GM12865 (cell line): ENCODE measurements at regions not wholly inside any gene's neighbourhood (a gene's known extent, or its start where the extent isn't known, plus 50 kb on each side); places are given as distances from the start of the nearest gene placed in this dataset.

ENCODE experiments used
- DNase-seq: peaks from one replicate; pipeline ENCODE4 v3.0.0; 2010; ENCODE audit warnings: low read depth
- H3K4me3 ChIP-seq: 2 replicates; pipeline ENCODE4 v1.5.1; 2011; ENCODE audit warnings: mild to moderate bottlenecking, low read depth, low read length, control low read depth
- TF ChIP-seq, protein P1 (sequence below): IDR thresholded peaks from 2 replicates; pipeline ENCODE4 v1.5.1; 2011; ENCODE audit warnings: low read length, control low read depth, low read depth, inconsistent platforms; ENCODE audit not compliant: insufficient read depth; ENCODE audit errors: missing control alignments

DNA sequence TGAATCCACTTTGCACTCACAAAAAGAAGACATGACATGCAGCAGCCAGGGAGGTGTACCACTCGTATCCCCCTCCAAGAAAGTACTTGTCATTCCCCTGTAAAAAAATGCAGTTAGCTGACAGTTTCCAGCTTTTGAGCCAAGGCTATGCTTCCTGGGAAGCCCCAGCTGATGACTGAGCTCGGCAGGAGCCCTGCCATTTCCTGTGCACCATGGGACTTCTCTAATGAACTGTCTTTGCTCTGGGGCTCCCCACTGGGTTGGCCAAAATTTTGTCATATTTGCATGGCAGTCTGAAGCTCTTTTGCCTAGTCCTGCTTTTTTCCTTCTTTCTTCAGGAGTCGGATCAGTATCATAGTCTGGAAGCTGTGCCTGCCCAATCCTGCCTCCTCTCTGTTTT, 104.5 kb upstream of the MAOA start:
- no peak overlapping the region for H3K4me3 ChIP-seq
- DNase-seq = peak; percentile 0
- TF ChIP-seq, protein P1, sequence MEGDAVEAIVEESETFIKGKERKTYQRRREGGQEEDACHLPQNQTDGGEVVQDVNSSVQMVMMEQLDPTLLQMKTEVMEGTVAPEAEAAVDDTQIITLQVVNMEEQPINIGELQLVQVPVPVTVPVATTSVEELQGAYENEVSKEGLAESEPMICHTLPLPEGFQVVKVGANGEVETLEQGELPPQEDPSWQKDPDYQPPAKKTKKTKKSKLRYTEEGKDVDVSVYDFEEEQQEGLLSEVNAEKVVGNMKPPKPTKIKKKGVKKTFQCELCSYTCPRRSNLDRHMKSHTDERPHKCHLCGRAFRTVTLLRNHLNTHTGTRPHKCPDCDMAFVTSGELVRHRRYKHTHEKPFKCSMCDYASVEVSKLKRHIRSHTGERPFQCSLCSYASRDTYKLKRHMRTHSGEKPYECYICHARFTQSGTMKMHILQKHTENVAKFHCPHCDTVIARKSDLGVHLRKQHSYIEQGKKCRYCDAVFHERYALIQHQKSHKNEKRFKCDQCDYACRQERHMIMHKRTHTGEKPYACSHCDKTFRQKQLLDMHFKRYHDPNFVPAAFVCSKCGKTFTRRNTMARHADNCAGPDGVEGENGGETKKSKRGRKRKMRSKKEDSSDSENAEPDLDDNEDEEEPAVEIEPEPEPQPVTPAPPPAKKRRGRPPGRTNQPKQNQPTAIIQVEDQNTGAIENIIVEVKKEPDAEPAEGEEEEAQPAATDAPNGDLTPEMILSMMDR = no peak

DNA sequence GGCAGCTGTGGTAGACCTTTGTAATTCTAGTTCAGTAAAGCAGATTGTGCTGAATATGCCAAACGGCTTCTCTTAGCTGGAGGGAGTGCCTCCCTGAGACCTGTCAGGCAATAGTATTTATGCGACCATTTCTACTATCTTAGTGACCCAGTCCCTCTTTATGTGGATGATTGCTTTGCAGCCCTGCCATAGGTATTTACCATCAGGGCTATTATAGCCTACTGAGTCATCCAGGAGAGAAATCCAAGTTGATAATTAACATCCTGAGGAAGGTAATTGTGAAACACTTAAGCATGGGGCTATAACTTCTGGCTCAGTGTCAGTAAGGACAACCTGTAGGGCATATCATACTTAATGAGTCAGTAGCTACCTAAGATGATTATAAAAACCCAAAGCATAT, 103.9 kb upstream of the MAOA start:
- no peak overlapping the region for H3K4me3 ChIP-seq
- TF ChIP-seq, protein P1 = no peak
- no peak for DNase-seq

DNA sequence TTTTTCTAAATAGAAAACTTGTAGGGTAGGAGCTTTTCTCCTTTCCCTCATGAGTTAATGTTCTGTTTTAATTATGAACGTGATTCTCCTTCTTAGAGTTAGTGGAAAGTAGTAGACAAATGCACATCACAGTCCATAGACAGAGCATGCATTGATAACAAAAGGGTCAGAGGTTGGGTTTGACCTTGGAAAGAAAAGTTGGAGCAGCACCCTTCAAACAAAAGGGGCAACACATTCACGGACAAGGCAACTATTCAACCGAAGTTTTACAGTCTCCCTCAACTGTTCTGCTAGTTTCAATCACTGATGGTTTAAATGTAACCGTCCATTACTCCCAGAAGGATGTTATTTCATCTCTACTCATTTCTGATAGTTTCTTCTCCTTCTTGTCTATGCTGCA, 103.4 kb upstream of the MAOA start:
- TF ChIP-seq, protein P1 = no peak
- no peak overlapping the region for H3K4me3 ChIP-seq
- DNase-seq = no peak

DNA sequence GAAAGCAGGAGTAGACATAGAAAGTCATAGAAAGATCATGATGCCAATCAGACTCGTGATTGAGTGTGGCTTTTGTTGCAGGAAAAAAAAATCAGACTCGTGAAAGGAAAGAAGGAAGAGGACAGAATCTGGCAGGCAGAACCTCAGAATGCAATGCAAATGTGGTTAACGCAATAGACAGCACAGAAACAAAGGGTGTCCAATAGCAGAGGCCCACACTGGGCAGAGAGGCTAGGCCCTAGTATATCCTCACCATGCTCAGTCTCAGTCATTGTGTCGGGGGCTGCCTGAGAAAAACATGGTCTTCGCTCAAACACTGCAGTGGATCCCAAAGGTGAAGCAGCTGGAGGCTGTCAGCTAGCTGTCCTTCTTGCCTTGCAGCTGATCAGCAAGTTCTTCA, 102.8 kb upstream of the MAOA start:
- no peak overlapping the region for H3K4me3 ChIP-seq
- TF ChIP-seq, protein P1 = no peak
- no peak for DNase-seq

DNA sequence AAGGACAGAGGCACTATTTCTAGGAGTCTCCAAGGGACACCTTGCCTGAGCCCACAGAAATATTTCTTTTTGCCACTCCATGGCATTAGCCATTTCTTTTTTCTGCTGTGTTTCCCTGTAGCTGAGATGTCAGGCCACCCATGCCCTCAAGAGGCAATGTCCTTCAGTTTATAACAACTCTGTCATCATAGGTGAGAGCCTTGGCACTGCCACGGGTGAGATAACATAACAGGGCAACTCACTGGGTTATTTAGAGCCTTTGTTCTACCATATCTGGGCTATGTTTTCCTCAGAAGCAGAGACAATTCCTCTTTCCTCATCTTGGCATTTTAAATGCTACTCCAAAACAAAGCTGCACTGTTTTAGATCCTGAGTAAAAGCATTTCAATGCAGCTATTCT, 99.9 kb upstream of the MAOA start:
- TF ChIP-seq, protein P1 = no peak
- no peak for DNase-seq
- H3K4me3 ChIP-seq = no peak overlapping the region

DNA sequence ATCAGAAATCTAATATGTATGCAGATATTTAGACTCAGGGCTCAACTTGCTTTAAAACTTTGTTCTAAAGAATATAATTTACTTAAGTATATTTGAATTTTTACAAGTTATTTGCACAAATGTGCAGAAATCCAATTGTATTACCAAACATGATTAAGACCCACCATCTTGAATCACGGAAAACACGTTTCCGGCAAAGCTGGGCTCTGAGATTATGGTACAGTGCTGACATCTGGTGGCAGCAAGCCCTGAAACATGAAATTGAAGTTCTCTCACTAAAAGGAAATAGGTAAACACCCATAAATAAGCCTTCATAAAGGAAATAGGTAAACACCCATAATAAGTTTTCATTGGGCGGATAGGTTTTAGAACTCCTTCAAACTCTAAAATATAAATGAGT, 98.3 kb upstream of the MAOA start:
- DNase-seq = peak; percentile 67
- TF ChIP-seq, protein P1 = peak; percentile 50
- no peak overlapping the region for H3K4me3 ChIP-seq

DNA sequence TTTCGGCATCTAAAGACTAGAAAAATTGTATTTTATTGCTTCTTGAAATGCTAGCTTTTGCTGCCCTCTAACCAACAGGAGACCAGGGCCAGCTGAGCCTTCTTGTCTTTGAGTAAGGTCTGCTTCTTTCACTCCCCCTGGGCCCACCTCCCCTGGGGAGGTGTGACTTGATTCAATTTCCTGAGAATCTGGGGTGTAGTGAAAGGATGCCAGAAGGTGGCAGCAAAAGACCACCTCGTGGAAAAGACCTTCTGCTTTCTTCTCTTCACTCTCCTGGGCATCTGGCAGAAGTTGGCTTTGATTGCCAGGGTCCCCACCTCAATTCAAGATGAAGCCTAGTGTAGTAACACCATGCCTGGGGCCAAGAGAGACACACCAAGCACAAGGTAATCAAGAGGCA, 96.5 kb upstream of the MAOA start:
- peak; percentile 29 for DNase-seq
- TF ChIP-seq, protein P1 = peak; percentile 28
- no peak overlapping the region for H3K4me3 ChIP-seq
